ENCODE measurements at regions not wholly inside any gene's neighbourhood (a gene's known extent, or its start where the extent isn't known, plus 50 kb on each side); places are given as distances from the start of the nearest gene placed in this dataset.

GRCh38 chr20:16107172-16107870, 465.9 kb downstream of the KIF16B start:
- CTCF ChIA-PET = no interaction called here
- POLR2A ChIA-PET = no interaction called here
- no peak overlapping the region for H3K4me3 Mint-ChIP-seq
- DNase-seq (ENCODE audit: low spot score) = peak; percentile 10
- H3K27me3 Mint-ChIP-seq (ENCODE audit: low read depth) = no peaks in the 10 kb centered on the region
- peaks cover 20% of the 10 kb centered on the region for H3K9me3 Mint-ChIP-seq
- H3K27ac Mint-ChIP-seq = no peak overlapping the region
- peak; percentile 24 for ATAC-seq
- no peak for TF ChIP-seq NR2C2 (CRISPR knock-in tag; IDR thresholded peaks at IDR 0.05)
- 0 out of 2 replicates have a peak, but pooled peaks cover 2% of the 10 kb centered on the region for H3K36me3 Mint-ChIP-seq
- peaks cover 7% of the 10 kb centered on the region for H3K4me1 Mint-ChIP-seq

DNA sequence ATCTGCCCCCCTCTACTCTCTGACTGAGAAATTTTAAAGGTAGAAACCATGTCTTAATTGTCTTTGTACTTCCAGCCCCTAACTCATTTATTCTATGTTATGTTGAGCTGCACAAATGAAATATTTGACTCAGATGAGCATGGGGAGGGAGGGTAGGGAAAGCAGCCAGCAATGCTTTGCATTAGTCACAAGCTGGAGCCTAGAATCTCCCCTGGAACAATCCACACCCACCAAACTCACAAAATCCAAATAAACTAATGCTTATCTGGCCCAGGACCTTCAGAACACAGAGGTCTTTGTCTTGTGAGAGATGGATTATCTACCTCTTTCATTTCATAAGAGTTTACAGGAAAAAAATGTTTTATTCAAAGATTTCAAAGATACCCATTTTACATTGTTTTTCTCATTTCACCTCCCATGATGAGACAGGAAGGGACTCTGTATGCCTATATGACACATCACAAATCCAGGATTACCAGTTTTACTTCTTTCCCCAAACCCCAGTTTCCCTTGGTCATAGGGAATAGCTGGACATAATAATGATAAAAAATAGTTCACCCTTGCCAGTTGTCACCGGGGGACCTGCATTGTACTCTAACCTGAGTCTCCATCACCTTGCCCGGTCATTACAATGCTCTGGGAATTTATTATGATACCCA, 466.9 kb downstream of the KIF16B start:
- TF ChIP-seq, protein P1, sequence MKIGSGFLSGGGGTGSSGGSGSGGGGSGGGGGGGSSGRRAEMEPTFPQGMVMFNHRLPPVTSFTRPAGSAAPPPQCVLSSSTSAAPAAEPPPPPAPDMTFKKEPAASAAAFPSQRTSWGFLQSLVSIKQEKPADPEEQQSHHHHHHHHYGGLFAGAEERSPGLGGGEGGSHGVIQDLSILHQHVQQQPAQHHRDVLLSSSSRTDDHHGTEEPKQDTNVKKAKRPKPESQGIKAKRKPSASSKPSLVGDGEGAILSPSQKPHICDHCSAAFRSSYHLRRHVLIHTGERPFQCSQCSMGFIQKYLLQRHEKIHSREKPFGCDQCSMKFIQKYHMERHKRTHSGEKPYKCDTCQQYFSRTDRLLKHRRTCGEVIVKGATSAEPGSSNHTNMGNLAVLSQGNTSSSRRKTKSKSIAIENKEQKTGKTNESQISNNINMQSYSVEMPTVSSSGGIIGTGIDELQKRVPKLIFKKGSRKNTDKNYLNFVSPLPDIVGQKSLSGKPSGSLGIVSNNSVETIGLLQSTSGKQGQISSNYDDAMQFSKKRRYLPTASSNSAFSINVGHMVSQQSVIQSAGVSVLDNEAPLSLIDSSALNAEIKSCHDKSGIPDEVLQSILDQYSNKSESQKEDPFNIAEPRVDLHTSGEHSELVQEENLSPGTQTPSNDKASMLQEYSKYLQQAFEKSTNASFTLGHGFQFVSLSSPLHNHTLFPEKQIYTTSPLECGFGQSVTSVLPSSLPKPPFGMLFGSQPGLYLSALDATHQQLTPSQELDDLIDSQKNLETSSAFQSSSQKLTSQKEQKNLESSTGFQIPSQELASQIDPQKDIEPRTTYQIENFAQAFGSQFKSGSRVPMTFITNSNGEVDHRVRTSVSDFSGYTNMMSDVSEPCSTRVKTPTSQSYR (CRISPR knock-in tag; IDR thresholded peaks at IDR 0.05) = no peak
- no peak for TF ChIP-seq NR3C1 (CRISPR knock-in tag; conservative IDR thresholded peaks at IDR 0.05; ENCODE audit: low read depth)
- no peak for TF ChIP-seq ETV6 (CRISPR knock-in tag; IDR thresholded peaks at IDR 0.05)
- no peak for TF ChIP-seq ZNF396 (CRISPR knock-in tag; IDR thresholded peaks at IDR 0.05; ENCODE audit: borderline replicate concordance)
- no peak for TF ChIP-seq ZBTB43 (CRISPR knock-in tag; IDR thresholded peaks at IDR 0.05)
- TF ChIP-seq, protein P2, sequence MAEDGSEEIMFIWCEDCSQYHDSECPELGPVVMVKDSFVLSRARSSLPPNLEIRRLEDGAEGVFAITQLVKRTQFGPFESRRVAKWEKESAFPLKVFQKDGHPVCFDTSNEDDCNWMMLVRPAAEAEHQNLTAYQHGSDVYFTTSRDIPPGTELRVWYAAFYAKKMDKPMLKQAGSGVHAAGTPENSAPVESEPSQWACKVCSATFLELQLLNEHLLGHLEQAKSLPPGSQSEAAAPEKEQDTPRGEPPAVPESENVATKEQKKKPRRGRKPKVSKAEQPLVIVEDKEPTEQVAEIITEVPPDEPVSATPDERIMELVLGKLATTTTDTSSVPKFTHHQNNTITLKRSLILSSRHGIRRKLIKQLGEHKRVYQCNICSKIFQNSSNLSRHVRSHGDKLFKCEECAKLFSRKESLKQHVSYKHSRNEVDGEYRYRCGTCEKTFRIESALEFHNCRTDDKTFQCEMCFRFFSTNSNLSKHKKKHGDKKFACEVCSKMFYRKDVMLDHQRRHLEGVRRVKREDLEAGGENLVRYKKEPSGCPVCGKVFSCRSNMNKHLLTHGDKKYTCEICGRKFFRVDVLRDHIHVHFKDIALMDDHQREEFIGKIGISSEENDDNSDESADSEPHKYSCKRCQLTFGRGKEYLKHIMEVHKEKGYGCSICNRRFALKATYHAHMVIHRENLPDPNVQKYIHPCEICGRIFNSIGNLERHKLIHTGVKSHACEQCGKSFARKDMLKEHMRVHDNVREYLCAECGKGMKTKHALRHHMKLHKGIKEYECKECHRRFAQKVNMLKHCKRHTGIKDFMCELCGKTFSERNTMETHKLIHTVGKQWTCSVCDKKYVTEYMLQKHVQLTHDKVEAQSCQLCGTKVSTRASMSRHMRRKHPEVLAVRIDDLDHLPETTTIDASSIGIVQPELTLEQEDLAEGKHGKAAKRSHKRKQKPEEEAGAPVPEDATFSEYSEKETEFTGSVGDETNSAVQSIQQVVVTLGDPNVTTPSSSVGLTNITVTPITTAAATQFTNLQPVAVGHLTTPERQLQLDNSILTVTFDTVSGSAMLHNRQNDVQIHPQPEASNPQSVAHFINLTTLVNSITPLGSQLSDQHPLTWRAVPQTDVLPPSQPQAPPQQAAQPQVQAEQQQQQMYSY (CRISPR knock-in tag; IDR thresholded peaks at IDR 0.05) = no peak
- no peak for DNase-seq (ENCODE audit: low spot score)
- H3K36me3 Mint-ChIP-seq = 0 out of 2 replicates have a peak, but pooled peaks cover 2% of the 10 kb centered on the region
- H3K4me3 Mint-ChIP-seq = no peak overlapping the region
- H3K4me1 Mint-ChIP-seq = peaks cover 7% of the 10 kb centered on the region
- no peak for ATAC-seq
- POLR2A ChIA-PET = no interaction called here
- CTCF ChIA-PET = no interaction called here
- H3K9me3 Mint-ChIP-seq = peaks cover 20% of the 10 kb centered on the region
- H3K27me3 Mint-ChIP-seq (ENCODE audit: low read depth) = no peaks in the 10 kb centered on the region
- no peak overlapping the region for H3K27ac Mint-ChIP-seq

- Mint-ChIP-seq H3K9me3 (peaks cover 12% of the 10 kb centered on the region), H3K27ac (no peak overlapping the region), H3K27me3 (ENCODE audit: low read depth) (no peaks in the 10 kb centered on the region), H3K4me3 (no peak overlapping the region), H3K4me1 (peaks cover 6% of the 10 kb centered on the region), H3K36me3 (no peaks in the 10 kb centered on the region)
- POLR2A ChIA-PET = no interaction called here
- ATAC-seq = no peak
- CTCF ChIA-PET = no interaction called here
- DNase-seq (ENCODE audit: low spot score) = no peak
- TF ChIP-seq USF1 (CRISPR knock-in tag; IDR thresholded peaks at IDR 0.05) (no peak), SMAD3 (CRISPR knock-in tag; IDR thresholded peaks at IDR 0.05; ENCODE audit: borderline replicate concordance) (no peak), RELA (CRISPR knock-in tag; IDR thresholded peaks at IDR 0.05; ENCODE audit: borderline replicate concordance) (no peak), NR1H2 (CRISPR knock-in tag; IDR thresholded peaks at IDR 0.05) (no peak), NFYB (CRISPR knock-in tag; conservative IDR thresholded peaks at IDR 0.05; ENCODE audit: low read depth) (no peak)
- TF ChIP-seq, protein P3, sequence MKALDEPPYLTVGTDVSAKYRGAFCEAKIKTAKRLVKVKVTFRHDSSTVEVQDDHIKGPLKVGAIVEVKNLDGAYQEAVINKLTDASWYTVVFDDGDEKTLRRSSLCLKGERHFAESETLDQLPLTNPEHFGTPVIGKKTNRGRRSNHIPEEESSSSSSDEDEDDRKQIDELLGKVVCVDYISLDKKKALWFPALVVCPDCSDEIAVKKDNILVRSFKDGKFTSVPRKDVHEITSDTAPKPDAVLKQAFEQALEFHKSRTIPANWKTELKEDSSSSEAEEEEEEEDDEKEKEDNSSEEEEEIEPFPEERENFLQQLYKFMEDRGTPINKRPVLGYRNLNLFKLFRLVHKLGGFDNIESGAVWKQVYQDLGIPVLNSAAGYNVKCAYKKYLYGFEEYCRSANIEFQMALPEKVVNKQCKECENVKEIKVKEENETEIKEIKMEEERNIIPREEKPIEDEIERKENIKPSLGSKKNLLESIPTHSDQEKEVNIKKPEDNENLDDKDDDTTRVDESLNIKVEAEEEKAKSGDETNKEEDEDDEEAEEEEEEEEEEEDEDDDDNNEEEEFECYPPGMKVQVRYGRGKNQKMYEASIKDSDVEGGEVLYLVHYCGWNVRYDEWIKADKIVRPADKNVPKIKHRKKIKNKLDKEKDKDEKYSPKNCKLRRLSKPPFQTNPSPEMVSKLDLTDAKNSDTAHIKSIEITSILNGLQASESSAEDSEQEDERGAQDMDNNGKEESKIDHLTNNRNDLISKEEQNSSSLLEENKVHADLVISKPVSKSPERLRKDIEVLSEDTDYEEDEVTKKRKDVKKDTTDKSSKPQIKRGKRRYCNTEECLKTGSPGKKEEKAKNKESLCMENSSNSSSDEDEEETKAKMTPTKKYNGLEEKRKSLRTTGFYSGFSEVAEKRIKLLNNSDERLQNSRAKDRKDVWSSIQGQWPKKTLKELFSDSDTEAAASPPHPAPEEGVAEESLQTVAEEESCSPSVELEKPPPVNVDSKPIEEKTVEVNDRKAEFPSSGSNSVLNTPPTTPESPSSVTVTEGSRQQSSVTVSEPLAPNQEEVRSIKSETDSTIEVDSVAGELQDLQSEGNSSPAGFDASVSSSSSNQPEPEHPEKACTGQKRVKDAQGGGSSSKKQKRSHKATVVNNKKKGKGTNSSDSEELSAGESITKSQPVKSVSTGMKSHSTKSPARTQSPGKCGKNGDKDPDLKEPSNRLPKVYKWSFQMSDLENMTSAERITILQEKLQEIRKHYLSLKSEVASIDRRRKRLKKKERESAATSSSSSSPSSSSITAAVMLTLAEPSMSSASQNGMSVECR (CRISPR knock-in tag; IDR thresholded peaks at IDR 0.05; ENCODE audit: borderline replicate concordance) = no peak
- TF ChIP-seq, protein P1 (CRISPR knock-in tag; IDR thresholded peaks at IDR 0.05) = no peak
Observed at GRCh38 chr20:16104783-16105182, 468.5 kb downstream of the KIF16B start.
